GM19328 (cell line): ENCODE measurements at regions not wholly inside any gene's neighbourhood (a gene's known extent, or its start where the extent isn't known, plus 50 kb on each side); places are given as distances from the start of the nearest gene placed in this dataset.
A peak's percentile ranks its signal among the peaks of the same experiment; 100 is the strongest.
"Not testable (repeated sequence)": the region's sequence is repeated elsewhere in the genome, so short reads cannot be mapped to it uniquely, and the experiment has no call there.

Source experiments
- ATAC-seq: cut with Tn5 transposase; IDR thresholded peaks from one replicate; pipeline ENCODE4 v1.9.1; 2021; ENCODE audit warnings: mild to moderate bottlenecking, moderate library complexity; ENCODE audit not compliant: unreplicated experiment

GRCh38 chr1:178606839-178607238 lies 93.9 kb downstream of the TEX35 start:
- no peak for ATAC-seq

DNA sequence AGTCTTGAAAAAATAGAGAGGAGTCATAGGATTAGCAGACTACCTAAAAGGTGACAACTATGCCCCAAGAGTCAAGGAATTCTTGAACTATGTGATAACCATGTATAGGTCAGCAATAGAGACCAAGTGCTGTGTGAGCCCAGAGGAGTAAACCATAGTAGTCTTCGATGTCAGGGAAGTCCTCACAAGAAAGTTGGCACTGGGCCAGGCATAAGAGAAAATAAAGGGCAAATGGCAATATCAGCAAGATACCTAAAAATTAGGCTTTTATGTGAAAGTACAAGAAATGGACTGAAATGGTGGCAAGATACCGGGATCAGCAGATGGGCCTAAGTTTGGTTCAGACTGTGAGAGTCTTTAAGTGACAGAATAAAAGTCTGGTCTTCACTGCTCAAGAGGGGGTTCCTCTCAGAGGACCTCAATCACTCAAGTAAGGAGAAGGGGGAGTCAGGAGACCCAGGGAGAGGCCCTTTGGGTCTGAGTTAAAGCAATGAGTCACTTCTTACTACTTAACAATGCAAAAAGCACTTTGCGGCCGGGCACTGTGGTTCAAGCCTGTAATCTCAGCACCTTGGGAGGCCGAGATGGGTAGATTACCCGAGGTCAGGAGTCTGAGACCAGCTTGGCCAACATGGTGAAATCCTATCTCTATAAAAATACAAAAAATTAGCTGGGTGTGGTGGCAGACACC lies 95.0 kb downstream of the TEX35 start:
- ATAC-seq = peak; percentile 35

- ATAC-seq = no peak
Measured at GRCh38 chr1:178609015-178609414, 96.1 kb downstream of the TEX35 start.

GRCh38 chr1:178610690-178611410 lies 97.9 kb downstream of the TEX35 start:
- not testable (repeated sequence) for ATAC-seq

GRCh38 chr1:178612261-178612660 lies 99.4 kb downstream of the TEX35 start:
- no peak for ATAC-seq

- ATAC-seq = no peak
Measured at GRCh38 chr1:178613271-178613945, 100.5 kb downstream of the TEX35 start.

GRCh38 chr1:178614286-178614685 lies 101.4 kb downstream of the TEX35 start:
- ATAC-seq = no peak

- no peak for ATAC-seq
Measured at GRCh38 chr1:178619042-178619927, 105.8 kb upstream of the RALGPS2 start.

DNA sequence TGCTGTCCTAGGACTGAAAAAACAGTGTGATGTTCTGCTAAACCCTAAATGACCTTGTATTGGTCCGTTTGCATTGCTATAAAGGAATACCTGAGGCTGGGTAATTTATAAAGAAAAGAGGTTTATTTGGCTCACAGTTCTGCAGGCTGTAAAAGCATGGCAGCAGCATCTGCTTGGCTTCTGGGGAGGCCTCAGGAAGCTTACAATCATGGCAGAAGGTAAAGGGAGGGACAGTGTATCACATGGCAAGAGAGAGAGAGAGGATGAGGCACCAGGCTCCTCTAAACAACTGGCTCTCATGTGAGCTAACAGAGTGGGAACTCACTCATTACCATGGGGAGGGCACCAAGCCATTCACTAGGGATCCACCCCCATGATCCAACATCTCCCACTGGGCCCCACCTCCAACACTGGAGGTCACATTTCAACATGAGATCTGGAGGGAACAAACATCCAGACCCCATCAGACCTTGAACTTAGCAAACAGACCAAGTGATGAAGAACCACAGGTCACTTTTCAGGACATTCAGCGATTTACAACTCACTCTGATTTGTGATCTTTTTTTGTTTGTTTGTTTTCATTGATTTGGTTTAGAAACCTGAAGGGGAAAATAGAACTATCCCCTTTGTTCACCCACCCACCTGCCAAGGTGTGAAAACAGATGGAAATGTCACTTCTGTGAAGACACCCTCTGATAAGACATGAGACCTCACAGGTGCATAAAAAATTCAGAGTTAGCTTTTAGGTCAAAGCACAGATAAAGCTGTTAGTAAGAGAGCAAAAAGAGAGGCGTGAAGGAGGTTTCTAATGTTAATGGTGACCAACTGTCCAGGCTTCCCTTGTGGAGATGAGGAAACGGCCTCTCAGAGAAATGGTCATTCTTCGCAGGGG lies 104.2 kb upstream of the RALGPS2 start:
- ATAC-seq = no peak

DNA sequence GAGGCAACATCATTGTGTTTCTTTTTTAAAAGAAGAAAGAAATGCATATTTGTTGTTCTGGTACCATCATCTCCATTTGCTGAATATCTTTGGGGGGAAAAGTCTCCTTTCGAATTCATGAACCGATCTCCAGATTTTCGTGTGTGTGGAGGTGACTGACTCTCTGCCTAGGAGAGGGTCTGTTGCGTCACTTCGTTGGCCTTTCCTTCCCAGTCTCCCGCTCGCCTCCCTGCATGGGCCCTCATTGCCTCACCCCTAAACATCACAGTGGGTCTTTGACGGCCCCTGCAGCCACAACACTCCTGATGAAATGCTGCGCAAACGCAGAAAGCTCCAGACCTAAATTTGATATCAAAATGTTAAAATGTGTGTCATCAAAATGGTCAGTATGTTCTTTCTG lies 103.2 kb upstream of the RALGPS2 start:
- ATAC-seq = no peak

GRCh38 chr1:178625695-178626094 lies 99.3 kb upstream of the RALGPS2 start:
- no peak for ATAC-seq

DNA sequence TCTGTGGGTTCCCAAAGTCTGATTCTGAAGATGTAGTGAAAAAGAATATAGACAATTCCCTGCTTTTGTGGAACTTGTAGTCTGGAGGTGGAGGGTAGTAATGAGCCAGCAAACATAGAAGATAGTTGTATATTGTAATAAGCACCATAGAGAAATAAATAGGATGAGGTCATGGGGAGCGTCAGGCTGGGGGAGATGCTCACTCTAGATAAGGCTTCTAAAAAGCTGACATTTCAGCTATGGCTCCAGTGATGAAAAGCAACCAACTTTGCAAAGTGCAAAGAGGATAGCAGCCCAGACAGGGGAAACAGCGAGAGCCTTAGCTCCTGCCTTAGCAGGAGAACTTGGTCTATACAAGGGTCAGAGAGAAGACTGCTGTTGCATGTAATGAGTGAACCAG lies 98.0 kb upstream of the RALGPS2 start:
- no peak for ATAC-seq

DNA sequence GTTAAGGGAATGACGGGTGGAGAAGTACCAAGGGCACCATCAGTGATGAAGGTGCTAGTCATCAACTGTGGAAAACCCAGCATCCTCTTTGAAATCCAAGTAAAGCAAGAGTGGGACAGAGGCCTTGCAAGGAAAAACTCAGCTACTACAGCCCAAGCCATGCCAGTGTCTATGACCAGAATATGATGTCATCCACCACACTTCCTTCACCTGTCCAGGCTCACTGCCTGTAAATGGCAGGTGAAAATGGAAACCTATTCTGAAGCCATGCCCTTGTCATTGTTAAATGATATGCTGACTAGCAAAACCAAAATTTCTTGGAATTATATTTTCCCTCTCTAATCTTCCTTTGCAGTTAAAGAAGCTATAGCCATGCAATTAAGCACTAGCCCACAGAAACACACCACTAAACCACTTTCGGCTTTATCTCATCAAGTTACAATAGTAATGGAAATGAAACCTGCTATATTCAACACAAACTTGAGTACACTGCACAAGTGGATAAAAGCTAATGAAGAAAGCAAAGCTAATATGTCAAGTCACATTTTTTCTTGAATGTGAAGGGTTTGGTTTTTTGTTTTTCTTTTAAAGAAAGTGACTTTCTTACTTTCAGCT lies 96.3 kb upstream of the RALGPS2 start:
- no peak for ATAC-seq

- ATAC-seq = no peak
Measured at GRCh38 chr1:178629252-178630154, 95.5 kb upstream of the RALGPS2 start.

- ATAC-seq = no peak
Measured at GRCh38 chr1:178630417-178630816, 94.6 kb upstream of the RALGPS2 start.

DNA sequence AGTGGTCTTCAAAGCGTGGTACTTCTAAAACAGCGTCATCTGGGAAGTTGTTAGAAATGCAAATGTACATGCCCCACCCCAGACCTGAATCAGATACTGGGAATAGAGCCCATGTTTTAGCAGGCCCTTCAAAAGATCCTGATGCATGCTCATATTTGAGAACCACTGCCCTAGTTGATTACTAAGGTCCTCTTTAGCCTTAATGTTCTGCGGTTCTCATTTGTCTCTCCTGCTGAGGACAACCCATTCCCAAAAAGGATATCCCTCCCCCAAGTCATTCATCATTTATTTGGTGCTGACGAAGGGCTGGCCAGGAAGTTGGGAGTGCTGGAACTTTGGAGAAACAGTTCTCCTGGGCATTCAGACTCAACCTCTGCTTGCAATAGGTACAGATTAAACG lies 92.4 kb upstream of the RALGPS2 start:
- no peak for ATAC-seq

GRCh38 chr1:178633056-178633455 lies 92.0 kb upstream of the RALGPS2 start:
- no peak for ATAC-seq

GRCh38 chr1:178634445-178634844 lies 90.6 kb upstream of the RALGPS2 start:
- no peak for ATAC-seq

DNA sequence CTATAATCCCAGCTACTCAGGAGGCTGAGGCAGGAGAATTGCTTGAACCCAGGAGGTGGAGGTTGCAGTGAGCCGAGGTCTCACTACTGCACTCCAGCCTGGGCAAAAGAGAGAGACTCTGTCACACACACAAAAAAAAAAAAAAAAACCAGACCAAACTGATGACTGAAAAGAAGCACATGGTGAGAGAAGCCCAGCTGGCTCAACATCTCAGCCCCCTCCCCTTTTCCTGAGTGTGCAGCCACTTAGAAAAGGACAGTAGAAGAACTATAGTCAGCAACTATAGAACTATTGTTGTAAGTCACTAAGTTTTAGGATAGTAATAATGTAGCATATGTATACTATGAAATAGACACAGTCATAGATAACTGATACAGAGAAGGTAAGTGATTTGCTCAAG lies 87.2 kb upstream of the RALGPS2 start:
- no peak for ATAC-seq
